ENCODE measurements at regions not wholly inside any gene's neighbourhood (a gene's known extent, or its start where the extent isn't known, plus 50 kb on each side); places are given as distances from the start of the nearest gene placed in this dataset.

DNA sequence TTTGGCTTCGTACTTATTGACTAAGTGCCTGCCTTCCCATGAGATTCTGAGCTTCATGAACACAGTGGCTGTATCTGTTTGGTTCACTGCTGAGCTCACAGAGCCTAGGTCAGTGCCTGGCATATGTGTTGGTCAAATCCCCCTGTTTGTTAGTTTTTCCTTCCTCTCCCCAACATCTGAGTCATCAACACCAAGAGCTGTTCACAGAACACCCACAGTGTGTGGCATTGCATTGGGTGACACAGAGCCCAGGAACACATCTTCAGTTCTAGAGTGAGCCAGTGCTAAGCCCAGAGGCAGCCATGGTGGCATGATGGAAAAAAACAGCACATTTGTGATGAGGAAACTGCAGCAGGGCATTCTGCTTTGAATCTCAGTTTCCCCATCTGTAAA, 294.6 kb downstream of the SEC61B start:
- Histone ChIP-seq H3K9me3 (ENCODE audit: control insufficient read depth, insufficient read depth, low read length) (no peaks in the 10 kb centered on the region), H3K27ac (ENCODE audit: low read depth, low read length) (no peak overlapping the region), H3K27me3 (ENCODE audit: control insufficient read depth, insufficient read depth, low read length) (peaks cover 5% of the 10 kb centered on the region), H3K4me3 (ENCODE audit: low read depth, low read length) (no peak overlapping the region)
- ChIA-PET POLR2A (no interaction called here), CTCF (no interaction called here)
- TF ChIP-seq, protein P1, sequence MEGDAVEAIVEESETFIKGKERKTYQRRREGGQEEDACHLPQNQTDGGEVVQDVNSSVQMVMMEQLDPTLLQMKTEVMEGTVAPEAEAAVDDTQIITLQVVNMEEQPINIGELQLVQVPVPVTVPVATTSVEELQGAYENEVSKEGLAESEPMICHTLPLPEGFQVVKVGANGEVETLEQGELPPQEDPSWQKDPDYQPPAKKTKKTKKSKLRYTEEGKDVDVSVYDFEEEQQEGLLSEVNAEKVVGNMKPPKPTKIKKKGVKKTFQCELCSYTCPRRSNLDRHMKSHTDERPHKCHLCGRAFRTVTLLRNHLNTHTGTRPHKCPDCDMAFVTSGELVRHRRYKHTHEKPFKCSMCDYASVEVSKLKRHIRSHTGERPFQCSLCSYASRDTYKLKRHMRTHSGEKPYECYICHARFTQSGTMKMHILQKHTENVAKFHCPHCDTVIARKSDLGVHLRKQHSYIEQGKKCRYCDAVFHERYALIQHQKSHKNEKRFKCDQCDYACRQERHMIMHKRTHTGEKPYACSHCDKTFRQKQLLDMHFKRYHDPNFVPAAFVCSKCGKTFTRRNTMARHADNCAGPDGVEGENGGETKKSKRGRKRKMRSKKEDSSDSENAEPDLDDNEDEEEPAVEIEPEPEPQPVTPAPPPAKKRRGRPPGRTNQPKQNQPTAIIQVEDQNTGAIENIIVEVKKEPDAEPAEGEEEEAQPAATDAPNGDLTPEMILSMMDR (IDR thresholded peaks at IDR 0.05; ENCODE audit: low read depth, low read length): no peak
- no peak for DNase-seq (ENCODE audit: low read depth, low spot score)

GRCh38 chr9:99523838-99524237, 297.8 kb upstream of the NR4A3 start:
- H3K27ac ChIP-seq (ENCODE audit: low read depth, low read length): no peak overlapping the region
- TF ChIP-seq, protein P1 (IDR thresholded peaks at IDR 0.05; ENCODE audit: low read depth, low read length): no peak
- no peaks in the 10 kb centered on the region for H3K27me3 ChIP-seq (ENCODE audit: control insufficient read depth, insufficient read depth, low read length)
- ChIA-PET POLR2A (no interaction called here), CTCF (no interaction called here)
- H3K9me3 ChIP-seq (ENCODE audit: control insufficient read depth, insufficient read depth, low read length): no peaks in the 10 kb centered on the region
- DNase-seq (ENCODE audit: low read depth, low spot score): no peak
- H3K4me3 ChIP-seq (ENCODE audit: low read depth, low read length): no peak overlapping the region

GRCh38 chr9:99531313-99531712, 290.4 kb upstream of the NR4A3 start:
- H3K4me3 ChIP-seq (ENCODE audit: low read depth, low read length): no peak overlapping the region
- CTCF ChIA-PET: no interaction called here
- POLR2A ChIA-PET: no interaction called here
- TF ChIP-seq, protein P1 (IDR thresholded peaks at IDR 0.05; ENCODE audit: low read depth, low read length): no peak
- DNase-seq (ENCODE audit: low read depth, low spot score): no peak
- H3K27me3 ChIP-seq (ENCODE audit: control insufficient read depth, insufficient read depth, low read length): no peaks in the 10 kb centered on the region
- H3K27ac ChIP-seq (ENCODE audit: low read depth, low read length): no peak overlapping the region
- no peaks in the 10 kb centered on the region for H3K9me3 ChIP-seq (ENCODE audit: control insufficient read depth, insufficient read depth, low read length)

GRCh38 chr9:99533421-99533820, 288.3 kb upstream of the NR4A3 start:
- CTCF ChIA-PET: no interaction called here
- TF ChIP-seq, protein P1 (IDR thresholded peaks at IDR 0.05; ENCODE audit: low read depth, low read length): no peak
- no peak overlapping the region for H3K4me3 ChIP-seq (ENCODE audit: low read depth, low read length)
- no peaks in the 10 kb centered on the region for H3K9me3 ChIP-seq (ENCODE audit: control insufficient read depth, insufficient read depth, low read length)
- no peak for DNase-seq (ENCODE audit: low read depth, low spot score)
- no peak overlapping the region for H3K27ac ChIP-seq (ENCODE audit: low read depth, low read length)
- POLR2A ChIA-PET: no interaction called here
- H3K27me3 ChIP-seq (ENCODE audit: control insufficient read depth, insufficient read depth, low read length): no peaks in the 10 kb centered on the region

DNA sequence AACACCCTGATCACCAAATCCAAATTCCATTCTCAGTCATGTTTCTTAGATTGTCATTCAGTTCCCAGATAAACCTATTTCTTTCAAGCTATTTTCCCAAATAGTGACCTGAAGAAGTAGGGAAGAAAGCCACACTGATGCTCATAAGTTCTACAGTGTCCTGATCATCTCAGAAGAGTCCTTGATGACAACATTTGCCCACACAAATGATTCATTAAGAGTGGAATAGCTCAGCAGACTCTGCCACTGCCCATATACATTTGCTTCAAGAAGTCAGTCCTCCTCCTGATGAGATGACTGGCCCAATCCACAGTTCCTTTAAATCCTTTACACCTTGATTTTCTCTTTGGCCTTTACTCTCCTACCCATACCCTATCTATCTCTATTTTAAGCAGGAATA, 283.7 kb upstream of the NR4A3 start:
- Histone ChIP-seq H3K27ac (ENCODE audit: low read depth, low read length) (no peak overlapping the region), H3K27me3 (ENCODE audit: control insufficient read depth, insufficient read depth, low read length) (no peaks in the 10 kb centered on the region), H3K4me3 (ENCODE audit: low read depth, low read length) (no peak overlapping the region), H3K9me3 (ENCODE audit: control insufficient read depth, insufficient read depth, low read length) (no peaks in the 10 kb centered on the region)
- POLR2A ChIA-PET: no interaction called here
- CTCF ChIA-PET: no interaction called here
- TF ChIP-seq, protein P1 (IDR thresholded peaks at IDR 0.05; ENCODE audit: low read depth, low read length): no peak
- no peak for DNase-seq (ENCODE audit: low read depth, low spot score)

Measured in AG04450 (cell line).